Muscle of leg (tissue), 3 donors: ENCODE measurements at regions not wholly inside any gene's neighbourhood (a gene's known extent, or its start where the extent isn't known, plus 50 kb on each side); places are given as distances from the start of the nearest gene placed in this dataset.
"Not testable (repeated sequence)": the region's sequence is repeated elsewhere in the genome, so short reads cannot be mapped to it uniquely, and the experiment has no call there.

Source experiments
- DNase-seq: peaks from one replicate; pipeline ENCODE4 v3.0.0; 2013
- H3K27ac ChIP-seq: one replicate; pipeline ENCODE4 v1.5.1; 2013; ENCODE audit warnings: mild to moderate bottlenecking, low read length, control low read depth
- H3K27me3 ChIP-seq: one replicate; pipeline ENCODE4 v1.6.1; 2013; ENCODE audit warnings: low read length; ENCODE audit not compliant: control insufficient read depth, insufficient read depth
- H3K36me3 ChIP-seq: one replicate; pipeline ENCODE4 v1.6.1; 2013; ENCODE audit warnings: low read length; ENCODE audit not compliant: control insufficient read depth, insufficient read depth
- H3K4me1 ChIP-seq: one replicate; pipeline ENCODE4 v1.6.1; 2013; ENCODE audit warnings: low read length; ENCODE audit not compliant: control insufficient read depth, insufficient read depth
- H3K4me3 ChIP-seq: one replicate; pipeline ENCODE4 v1.5.1; 2013; ENCODE audit warnings: low read length, control low read depth
- H3K9me3 ChIP-seq: replicated peaks from 2 replicates; pipeline ENCODE4 v1.6.1; 2013; ENCODE audit warnings: low read depth, low read length; ENCODE audit not compliant: control insufficient read depth
- WGBS: methylation state at CpG from one replicate; pipeline ENCODE4 v1.1.5; 2013; ENCODE audit warnings: missing lambda C conversion rate; ENCODE audit not compliant: insufficient coverage; 5-methylcytosine and 5-hydroxymethylcytosine counted together

- H3K4me1 ChIP-seq, H3K4me3 ChIP-seq, H3K36me3 ChIP-seq, H3K27me3 ChIP-seq, H3K9me3 ChIP-seq, DNase-seq, H3K27ac ChIP-seq: not testable (repeated sequence)
- WGBS, result no CpG with 5 or more reads among the region's 6 CpGs
Observed at GRCh38 chr15:84395881-84396280, 160.3 kb downstream of the GOLGA6L4 start.

GRCh38 chr15:84397066-84397465 lies 161.5 kb downstream of the GOLGA6L4 start:
- not testable (repeated sequence) for H3K4me1 ChIP-seq, H3K9me3 ChIP-seq, H3K36me3 ChIP-seq, H3K27me3 ChIP-seq, H3K4me3 ChIP-seq, DNase-seq, H3K27ac ChIP-seq
- no CpG with 5 or more reads among the region's 18 CpGs for WGBS

- H3K9me3 ChIP-seq, H3K27me3 ChIP-seq, H3K4me1 ChIP-seq, H3K36me3 ChIP-seq, H3K4me3 ChIP-seq, DNase-seq, H3K27ac ChIP-seq: not testable (repeated sequence)
- WGBS, result 83% methylated on average over 1 of the region's 4 CpGs
Observed at GRCh38 chr15:84398087-84398486, 162.5 kb downstream of the GOLGA6L4 start.

GRCh38 chr15:84398763-84399701 lies 163.5 kb downstream of the GOLGA6L4 start:
- Histone ChIP-seq H3K4me3 (no peak overlapping the region), H3K27ac (no peak overlapping the region), H3K27me3 (no peaks in the 10 kb centered on the region), H3K36me3 (no peaks in the 10 kb centered on the region), H3K9me3 (no peaks in the 10 kb centered on the region), H3K4me1 (no peaks in the 10 kb centered on the region)
- 85% methylated on average over 42 of the region's 42 CpGs for WGBS
- DNase-seq, result no peak

GRCh38 chr15:84400017-84400740 lies 164.6 kb downstream of the GOLGA6L4 start:
- Histone ChIP-seq H3K9me3 (no peaks in the 10 kb centered on the region), H3K27me3 (no peaks in the 10 kb centered on the region), H3K4me3 (no peak overlapping the region), H3K27ac (no peak overlapping the region), H3K4me1 (no peaks in the 10 kb centered on the region), H3K36me3 (no peaks in the 10 kb centered on the region)
- 88% methylated on average over 11 of the region's 13 CpGs for WGBS
- DNase-seq, result no peak

GRCh38 chr15:84400820-84401219 lies 165.2 kb downstream of the GOLGA6L4 start:
- Histone ChIP-seq H3K4me1 (no peaks in the 10 kb centered on the region), H3K9me3 (no peaks in the 10 kb centered on the region), H3K27ac (no peak overlapping the region), H3K27me3 (no peaks in the 10 kb centered on the region), H3K4me3 (no peak overlapping the region), H3K36me3 (no peaks in the 10 kb centered on the region)
- WGBS, result 40% methylated on average over 1 of the region's 5 CpGs
- DNase-seq, result no peak

GRCh38 chr15:84401461-84401860 lies 165.9 kb downstream of the GOLGA6L4 start:
- H3K36me3 ChIP-seq, H3K9me3 ChIP-seq, DNase-seq, H3K4me1 ChIP-seq, H3K27me3 ChIP-seq, H3K4me3 ChIP-seq, H3K27ac ChIP-seq: not testable (repeated sequence)
- 100% methylated on average over 1 of the region's 5 CpGs for WGBS

GRCh38 chr15:84401891-84402840 lies 166.6 kb downstream of the GOLGA6L4 start:
- not testable (repeated sequence) for H3K27ac ChIP-seq, DNase-seq, H3K4me1 ChIP-seq, H3K36me3 ChIP-seq, H3K4me3 ChIP-seq, H3K27me3 ChIP-seq, H3K9me3 ChIP-seq
- WGBS, result 93% methylated on average over 8 of the region's 14 CpGs

- Histone ChIP-seq H3K4me3 (no peak overlapping the region), H3K4me1 (no peaks in the 10 kb centered on the region), H3K27ac (no peak overlapping the region), H3K27me3 (no peaks in the 10 kb centered on the region), H3K36me3 (no peaks in the 10 kb centered on the region), H3K9me3 (no peaks in the 10 kb centered on the region)
- 91% methylated on average over 21 of the region's 21 CpGs for WGBS
- no peak for DNase-seq
Observed at GRCh38 chr15:84402856-84403608, 167.5 kb downstream of the GOLGA6L4 start.
